IMR-90 (cell line): ENCODE measurements at regions not wholly inside any gene's neighbourhood (a gene's known extent, or its start where the extent isn't known, plus 50 kb on each side); places are given as distances from the start of the nearest gene placed in this dataset.
"Not testable (repeated sequence)": the region's sequence is repeated elsewhere in the genome, so short reads cannot be mapped to it uniquely, and the experiment has no call there.

Experiments used
- ATAC-seq: fragments of 200-7000 bp; cut with Tn5 transposase; 2 replicates; pipeline ENCODE4 v1.9.1; 2020; ENCODE audit warnings: low read depth, mild to moderate bottlenecking, moderate library complexity
- BruUV-seq: library from RNA; stranded (reverse); fragments of 400-500 nt; replicated peaks from 2 replicates; lab custom pipeline; 2021; lab: Mats Ljungman, UMichigan
- CTCF ChIA-PET: fragments of 300-600 bp; formaldehyde crosslinking; extraction: SDS; loops from one replicate; lab custom pipeline; 2021; ENCODE audit warnings: antibody characterized with exemption; lab: Yijun Ruan, JAX
- POLR2A ChIA-PET: fragments of 300-600 bp; sonication (Branson Sonifier 250); formaldehyde crosslinking; loops from one replicate; lab custom pipeline; 2022; ENCODE audit warnings: antibody characterized with exemption; ENCODE audit not compliant: unreplicated experiment; lab: Charles Lee
- DNase-seq: peaks from one replicate; pipeline ENCODE4 v3.0.0; 2013
- H2AFZ ChIP-seq: replicated peaks from 2 replicates; pipeline ENCODE3; 2013; ENCODE audit warnings: low read length, mild to moderate bottlenecking; ENCODE audit not compliant: poor library complexity
- H2AK5ac ChIP-seq: 2 replicates; pipeline ENCODE4 v1.6.1; 2013; ENCODE audit warnings: low read depth, low read length, inconsistent platforms
- H2AK9ac ChIP-seq: replicated peaks from 2 replicates; pipeline ENCODE3; 2013; ENCODE audit warnings: mild to moderate bottlenecking, low read depth, low read length, moderate library complexity; ENCODE audit not compliant: poor library complexity
- H2BK120ac ChIP-seq: 2 replicates; pipeline ENCODE4 v1.6.1; 2013; ENCODE audit warnings: low read depth, low read length, inconsistent platforms
- H2BK15ac ChIP-seq: 3 replicates; pipeline ENCODE4 v1.6.1; 2013; ENCODE audit warnings: low read depth, low read length, inconsistent platforms
- H2BK20ac ChIP-seq: 2 replicates; pipeline ENCODE4 v1.6.1; 2013; ENCODE audit warnings: low read depth, mild to moderate bottlenecking, inconsistent platforms, low read length, moderate library complexity
- H2BK5ac ChIP-seq: 2 replicates; pipeline ENCODE4 v1.6.1; 2013; ENCODE audit warnings: mild to moderate bottlenecking, low read depth, low read length, inconsistent platforms; ENCODE audit not compliant: poor library complexity, severe bottlenecking
- H3K14ac ChIP-seq: replicated peaks from 2 replicates; pipeline ENCODE4 v1.6.1; 2013; ENCODE audit warnings: low read depth, low read length, inconsistent platforms
- H3K18ac ChIP-seq: 2 replicates; pipeline ENCODE4 v1.6.1; 2013; ENCODE audit warnings: low read depth, low read length, control low read depth
- H3K23ac ChIP-seq: 2 replicates; pipeline ENCODE4 v1.6.1; 2013; ENCODE audit warnings: low read depth, low read length, inconsistent platforms
- H3K27ac ChIP-seq: 2 replicates; pipeline ENCODE4 v1.5.1; 2013; ENCODE audit warnings: mild to moderate bottlenecking, control low read depth, low read length; ENCODE audit not compliant: insufficient read depth
- H3K27me3 ChIP-seq: 2 replicates; pipeline ENCODE4 v1.6.1; 2013; ENCODE audit warnings: low read length; ENCODE audit not compliant: control insufficient read depth, insufficient read depth
- H3K36me3 ChIP-seq: 2 replicates; pipeline ENCODE4 v1.6.1; 2013; ENCODE audit warnings: low read length, mixed read lengths; ENCODE audit not compliant: control insufficient read depth, insufficient read depth
- H3K4ac ChIP-seq: 2 replicates; pipeline ENCODE4 v1.6.1; 2013; ENCODE audit warnings: low read depth, low read length, inconsistent platforms
- H3K4me1 ChIP-seq: 2 replicates; pipeline ENCODE4 v1.6.1; 2013; ENCODE audit warnings: low read length, mixed read lengths; ENCODE audit not compliant: control insufficient read depth, insufficient read depth
- H3K4me2 ChIP-seq: 2 replicates; pipeline ENCODE4 v1.6.1; 2013; ENCODE audit warnings: low read depth, mild to moderate bottlenecking, control low read depth, low read length, moderate library complexity
- H3K4me3 ChIP-seq: 2 replicates; pipeline ENCODE4 v1.5.1; 2013; ENCODE audit warnings: low read depth, mild to moderate bottlenecking, control low read depth, low read length, moderate library complexity; ENCODE audit not compliant: insufficient read depth
- H3K56ac ChIP-seq: 2 replicates; pipeline ENCODE4 v1.6.1; 2013; ENCODE audit warnings: low read length, inconsistent platforms; ENCODE audit not compliant: insufficient read depth; ENCODE audit errors: extremely low read depth
- H3K79me1 ChIP-seq, 2 experiments: 2 replicates each; pipeline ENCODE4 v1.6.1; 2013; ENCODE audit warnings: low read length in 2 of 2, inconsistent platforms in 1 of 2, low read depth in 1 of 2
- H3K9ac ChIP-seq: 2 replicates; pipeline ENCODE4 v1.6.1; 2013; ENCODE audit warnings: low read depth, low read length, control low read depth
- H3K9me1 ChIP-seq: 2 replicates; pipeline ENCODE4 v1.6.1; 2013; ENCODE audit warnings: low read length, inconsistent platforms; ENCODE audit not compliant: insufficient read depth
- H3K9me3 ChIP-seq: 2 replicates; pipeline ENCODE4 v1.6.1; 2013; ENCODE audit warnings: low read length; ENCODE audit not compliant: control insufficient read depth, insufficient read depth
- H4K20me1 ChIP-seq: 2 replicates; pipeline ENCODE4 v1.6.1; 2013; ENCODE audit warnings: low read length, inconsistent platforms; ENCODE audit not compliant: insufficient read depth
- H4K5ac ChIP-seq: 2 replicates; pipeline ENCODE4 v1.6.1; 2013; ENCODE audit warnings: mild to moderate bottlenecking, low read depth, low read length, control low read depth
- H4K8ac ChIP-seq, 2 experiments: 2 replicates each; pipeline ENCODE4 v1.6.1; 2013; ENCODE audit warnings: low read depth in 2 of 2, low read length in 2 of 2, control low read depth in 1 of 2, inconsistent platforms in 1 of 2
- H4K91ac ChIP-seq: 2 replicates; pipeline ENCODE4 v1.6.1; 2013; ENCODE audit warnings: low read depth, low read length, inconsistent platforms; ENCODE audit not compliant: insufficient read depth
- dilution Hi-C: fragments of 300-500 bp; cut with HindIII; formaldehyde crosslinking; loops from one replicate; pipeline ENCODE4 v1.14.3; 2018; ENCODE audit warnings: low sequenced_read_pairs; ENCODE audit not compliant: unreplicated experiment
- in situ Hi-C: fragments of 300-500 bp; cut with MboI; formaldehyde crosslinking; loops from 3 replicates; pipeline ENCODE4 v1.14.3; 2019; ENCODE audit warnings: low sequenced_read_pairs, inconsistent platforms, mixed read lengths
- intact Hi-C: fragments of 100-400 bp; cut with micrococcal nuclease; formaldehyde crosslinking; loops from 2 replicates; pipeline ENCODE4 v1.10.0; 2022

DNA sequence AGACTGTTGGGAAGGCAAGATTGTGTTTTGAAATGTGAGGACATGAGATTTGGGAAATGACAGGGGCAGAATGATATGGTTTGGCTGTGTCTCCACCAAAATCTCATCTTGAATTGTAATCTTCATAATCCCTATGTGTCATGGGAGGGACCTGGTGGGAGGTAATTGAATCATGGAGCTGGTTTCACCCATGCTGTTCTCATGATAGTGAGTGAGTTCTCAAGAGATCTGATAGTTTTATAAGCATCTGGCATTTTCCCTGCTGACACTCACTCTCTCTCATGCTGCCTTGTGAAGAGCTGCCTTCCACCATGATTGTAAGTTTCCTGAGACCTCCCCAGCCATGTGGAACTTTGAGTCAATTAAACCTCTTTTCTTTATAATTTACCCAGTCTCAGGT lies 406.2 kb downstream of the KIF20B start:
- H2AFZ ChIP-seq, H3K56ac ChIP-seq, H3K18ac ChIP-seq, intact Hi-C loops, H3K36me3 ChIP-seq, H3K14ac ChIP-seq, H4K5ac ChIP-seq, H2BK120ac ChIP-seq, H3K4me3 ChIP-seq, H2BK15ac ChIP-seq, H3K23ac ChIP-seq, H2BK20ac ChIP-seq, H2AK5ac ChIP-seq, H3K9me1 ChIP-seq, H4K20me1 ChIP-seq, H4K8ac ChIP-seq, in situ Hi-C loops, ATAC-seq, DNase-seq, H3K4me2 ChIP-seq, POLR2A ChIA-PET, H3K27ac ChIP-seq, BruUV-seq, H3K27me3 ChIP-seq, H3K9me3 ChIP-seq, H4K91ac ChIP-seq, H2AK9ac ChIP-seq, H3K79me1 ChIP-seq, H3K4me1 ChIP-seq, CTCF ChIA-PET, dilution Hi-C loops, H3K4ac ChIP-seq, H3K9ac ChIP-seq, H2BK5ac ChIP-seq: not testable (repeated sequence)
